GM12878 (cell line): ENCODE measurements at regions not wholly inside any gene's neighbourhood (a gene's known extent, or its start where the extent isn't known, plus 50 kb on each side); places are given as distances from the start of the nearest gene placed in this dataset.

Source experiments
- ATAC-seq: fragments of 200-7000 bp; cut with Tn5 transposase; 3 replicates; pipeline ENCODE4 v1.9.1; 2020; ENCODE audit warnings: mild to moderate bottlenecking, moderate library complexity
- BruUV-seq: library from RNA; stranded (reverse); fragments of 400-500 nt; replicated peaks from 2 replicates; lab custom pipeline; 2021; lab: Mats Ljungman, UMichigan
- CTCF ChIA-PET: fragments of 300-600 bp; sonication (Branson Sonifier 250); formaldehyde crosslinking; extraction: SDS; loops from one replicate; lab custom pipeline; 2021; ENCODE audit warnings: inconsistent platforms; lab: Yijun Ruan, JAX
- POLR2A ChIA-PET: fragments of 350-600 bp; formaldehyde crosslinking; extraction: SDS; loops from one replicate; lab custom pipeline; 2021; ENCODE audit warnings: inconsistent platforms; lab: Charles Lee
- RAD21 ChIA-PET: fragments of 300-600 bp; sonication (Branson Sonifier 250); formaldehyde crosslinking; loops from one replicate; lab custom pipeline; 2023; ENCODE audit warnings: antibody characterized with exemption; ENCODE audit not compliant: unreplicated experiment; lab: Charles Lee
- SMC1A ChIA-PET: fragments of 300-600 bp; sonication (Branson Sonifier 250); formaldehyde crosslinking; loops from one replicate; lab custom pipeline; 2023; ENCODE audit not compliant: unreplicated experiment, uncharacterized antibody; lab: Charles Lee
- DNase-seq: peaks from one replicate; pipeline ENCODE4 v3.0.0-alpha.2; 2011; ENCODE audit warnings: low read depth, low spot score
- FAIRE-seq: peaks from 3 replicates; lab custom pipeline; 2011; peaks lifted over from hg19 to GRCh38; lab: Jason Lieb, UNC
- H2AFZ ChIP-seq: 2 replicates; pipeline ENCODE4 v1.6.0; 2011; ENCODE audit warnings: low read depth, low read length, control low read depth; ENCODE audit not compliant: control insufficient read depth
- H3K27ac ChIP-seq: 2 replicates; pipeline ENCODE4 v1.5.1; 2011; ENCODE audit warnings: control low read depth; ENCODE audit not compliant: control insufficient read depth, insufficient read depth
- H3K27me3 ChIP-seq, 2 experiments: replicated peaks in 1 of 2; 2 replicates each; pipeline versions ENCODE4 v1.6.0 to v1.6.1; 2011; ENCODE audit warnings: low read length in 1 of 2; ENCODE audit not compliant: control insufficient read depth in 2 of 2, insufficient read depth in 2 of 2
- H3K36me3 ChIP-seq, 2 experiments: 2 replicates each; pipeline ENCODE4 v1.5.1; 2011; ENCODE audit warnings: low read length in 1 of 2; ENCODE audit not compliant: control insufficient read depth in 2 of 2, insufficient read depth in 2 of 2
- H3K4me1 ChIP-seq: 2 replicates; pipeline ENCODE4 v1.6.1; 2011; ENCODE audit warnings: mild to moderate bottlenecking, low read length, moderate library complexity, mixed read lengths; ENCODE audit not compliant: control insufficient read depth, insufficient read depth
- H3K4me2 ChIP-seq: 2 replicates; pipeline ENCODE4 v1.6.0; 2011; ENCODE audit warnings: control low read depth; ENCODE audit not compliant: control insufficient read depth, insufficient read depth
- H3K4me3 ChIP-seq: fragments of 200-600 bp; sonication (generic); 2 replicates; pipeline ENCODE4 v1.5.1; 2016
- H3K79me2 ChIP-seq: 2 replicates; pipeline ENCODE4 v1.6.0; 2011; ENCODE audit warnings: low read length; ENCODE audit not compliant: control insufficient read depth, insufficient read depth
- H3K9ac ChIP-seq: 2 replicates; pipeline ENCODE4 v1.8.0; 2011; ENCODE audit warnings: low read length, control low read depth, mixed read lengths; ENCODE audit not compliant: control insufficient read depth, insufficient read depth
- H3K9me3 ChIP-seq: replicated peaks from 3 replicates; pipeline ENCODE4 v1.5.1; 2011; ENCODE audit warnings: mild to moderate bottlenecking, low read length; ENCODE audit not compliant: control insufficient read depth, insufficient read depth
- H4K20me1 ChIP-seq: 2 replicates; pipeline ENCODE4 v1.6.0; 2011; ENCODE audit not compliant: control insufficient read depth, insufficient read depth
- E4F1 ChIP-seq: fragments of 450-650 bp; IDR thresholded peaks from 2 replicates; pipeline ENCODE4 v1.6.1; 2018; ENCODE audit warnings: borderline replicate concordance, mild to moderate bottlenecking; ENCODE audit not compliant: partially characterized antibody
- KDM1A ChIP-seq: fragments of 200-600 bp; sonication (generic); IDR thresholded peaks from 2 replicates; pipeline ENCODE4 v1.6.1; 2016; ENCODE audit warnings: borderline replicate concordance
- MTA2 ChIP-seq: fragments of 450-650 bp; IDR thresholded peaks from 2 replicates; pipeline ENCODE4 v1.6.1; 2016; ENCODE audit warnings: low read depth, mild to moderate bottlenecking, moderate library complexity
- MTA3 ChIP-seq: IDR thresholded peaks from 2 replicates; pipeline ENCODE4 v1.6.1; 2012; ENCODE audit warnings: low read length, inconsistent platforms, borderline replicate concordance
- NFXL1 ChIP-seq: fragments of 450-650 bp; IDR thresholded peaks from 2 replicates; pipeline ENCODE4 v1.6.1; 2017; ENCODE audit warnings: antibody characterized with exemption, mild to moderate bottlenecking, borderline replicate concordance
- NKRF ChIP-seq: fragments of 450-650 bp; conservative IDR thresholded peaks from 2 replicates; pipeline ENCODE4 v1.6.1; 2017; ENCODE audit warnings: mild to moderate bottlenecking, moderate library complexity
- RAD21 ChIP-seq: IDR thresholded peaks from 2 replicates; pipeline ENCODE4 v1.6.1; 2011; ENCODE audit warnings: mild to moderate bottlenecking, low read depth, low read length, moderate library complexity; ENCODE audit not compliant: insufficient read depth
- ZNF687 ChIP-seq: fragments of 450-650 bp; IDR thresholded peaks from 2 replicates; pipeline ENCODE4 v1.6.1; 2017; ENCODE audit warnings: mild to moderate bottlenecking, moderate library complexity
- ZSCAN29 ChIP-seq: fragments of 450-650 bp; IDR thresholded peaks from 2 replicates; pipeline ENCODE4 v1.6.1; 2017; ENCODE audit warnings: mild to moderate bottlenecking, moderate library complexity
- WGBS: methylation state at CpG from one replicate; pipeline ENCODE4 v1.1.6; 2016; ENCODE audit warnings: low lambda C conversion rate; ENCODE audit not compliant: insufficient replicate concordance, insufficient coverage; ENCODE audit errors: missing lambda C conversion rate; 5-methylcytosine and 5-hydroxymethylcytosine counted together
- in situ Hi-C: fragments of 300-500 bp; cut with MboI; formaldehyde crosslinking; loops from 9 replicates; pipeline ENCODE4 v1.14.3; 2018; ENCODE audit warnings: mixed read lengths
- intact Hi-C: fragments of 100-400 bp; cut with micrococcal nuclease; formaldehyde crosslinking; loops from one replicate; pipeline ENCODE4 v1.14.2; 2022; ENCODE audit not compliant: unreplicated experiment

- ChIA-PET POLR2A (no interaction called here), CTCF (no interaction called here), RAD21 (no interaction called here), SMC1A (no interaction called here)
- intact Hi-C loops: no loop called here
- H3K27me3 ChIP-seq: no peaks in the 10 kb centered on the region; a peak in 1 of 4 replicates
- no TSS peak for BruUV-seq
- H3K4me1 ChIP-seq: no peaks in the 10 kb centered on the region
- H4K20me1 ChIP-seq: no peaks in the 10 kb centered on the region
- no peaks in the 10 kb centered on the region for H3K36me3 ChIP-seq
- no peak for FAIRE-seq
- WGBS: 19% methylated on average over 2 of the region's 2 CpGs
- no peak for ATAC-seq
- H3K4me3 ChIP-seq: no peak overlapping the region
- DNase-seq: no peak
- H3K9ac ChIP-seq: no peak overlapping the region
- in situ Hi-C loops: no loop called here
- H3K9me3 ChIP-seq: no peaks in the 10 kb centered on the region
- no peak overlapping the region for H3K4me2 ChIP-seq
- TF ChIP-seq MTA3: no peak
- H3K79me2 ChIP-seq: no peaks in the 10 kb centered on the region
- H2AFZ ChIP-seq: no peak overlapping the region
- H3K27ac ChIP-seq: no peak overlapping the region
Observed at GRCh38 chr2:219864154-219864553, 236.7 kb downstream of the SLC4A3 start.

GRCh38 chr2:219868635-219869034 lies 241.2 kb downstream of the SLC4A3 start:
- SMC1A ChIA-PET: no interaction called here
- Histone ChIP-seq H3K4me2 (no peak overlapping the region), H3K79me2 (no peaks in the 10 kb centered on the region), H3K4me1 (no peaks in the 10 kb centered on the region), H4K20me1 (no peaks in the 10 kb centered on the region), H3K27ac (no peak overlapping the region), H3K27me3 (no peaks in the 10 kb centered on the region; a peak in 1 of 4 replicates), H3K9me3 (no peaks in the 10 kb centered on the region), H2AFZ (no peak overlapping the region), H3K9ac (no peak overlapping the region), H3K36me3 (no peaks in the 10 kb centered on the region), H3K4me3 (no peak overlapping the region)
- CTCF ChIA-PET: no interaction called here
- DNase-seq: no peak
- RAD21 ChIA-PET: no interaction called here
- no peak for ATAC-seq
- no TSS peak for BruUV-seq
- POLR2A ChIA-PET: no interaction called here
- no peak for FAIRE-seq
- intact Hi-C loops: no loop called here
- in situ Hi-C loops: no loop called here
- 32% methylated on average over 2 of the region's 2 CpGs for WGBS
- TF ChIP-seq KDM1A (no peak), MTA2 (no peak), NFXL1 (no peak), ZNF687 (no peak), E4F1 (no peak), NKRF (no peak), RAD21 (no peak), ZSCAN29 (no peak)
